GM18909 (cell line): ENCODE measurements at regions not wholly inside any gene's neighbourhood (a gene's known extent, or its start where the extent isn't known, plus 50 kb on each side); places are given as distances from the start of the nearest gene placed in this dataset.

Experiments
- ATAC-seq: cut with Tn5 transposase; IDR thresholded peaks from one replicate; pipeline ENCODE4 v1.9.1; 2021; ENCODE audit warnings: mild to moderate bottlenecking; ENCODE audit not compliant: unreplicated experiment, poor library complexity

GRCh38 chr18:26705757-26706156 is 157.4 kb upstream of the KCTD1 start:
- ATAC-seq: no peak

GRCh38 chr18:26703170-26703930 is 155.0 kb upstream of the KCTD1 start:
- no peak for ATAC-seq

GRCh38 chr18:26702086-26702485 is 153.7 kb upstream of the KCTD1 start:
- no peak for ATAC-seq

GRCh38 chr18:26700728-26701127 is 152.4 kb upstream of the KCTD1 start:
- ATAC-seq: no peak

GRCh38 chr18:26700201-26700600 is 151.8 kb upstream of the KCTD1 start:
- ATAC-seq: no peak

- ATAC-seq: no peak
These were observed 149.0 kb upstream of the KCTD1 start for GRCh38 chr18:26697186-26697884.

- ATAC-seq: no peak
These were observed 148.4 kb upstream of the KCTD1 start for GRCh38 chr18:26696786-26697185.

- ATAC-seq: no peak
These were observed 148.0 kb upstream of the KCTD1 start for GRCh38 chr18:26696308-26696707.

GRCh38 chr18:26689226-26689879 is 141.0 kb upstream of the KCTD1 start:
- no peak for ATAC-seq

GRCh38 chr18:26686532-26686931 is 138.2 kb upstream of the KCTD1 start:
- ATAC-seq: no peak

GRCh38 chr18:26685438-26686157 is 137.2 kb upstream of the KCTD1 start:
- no peak for ATAC-seq

- no peak for ATAC-seq
These were observed 129.6 kb upstream of the KCTD1 start for GRCh38 chr18:26677957-26678356.

GRCh38 chr18:26667046-26667445 is 118.7 kb upstream of the KCTD1 start:
- ATAC-seq: no peak

GRCh38 chr18:26662996-26663395 is 114.6 kb upstream of the KCTD1 start:
- no peak for ATAC-seq

GRCh38 chr18:26657631-26658581 is 109.6 kb upstream of the KCTD1 start:
- ATAC-seq: no peak

GRCh38 chr18:26656944-26657536 is 108.7 kb upstream of the KCTD1 start:
- ATAC-seq: peak; percentile 76

GRCh38 chr18:26656431-26656943 is 108.1 kb upstream of the KCTD1 start:
- ATAC-seq: no peak

GRCh38 chr18:26655525-26656430 is 107.4 kb upstream of the KCTD1 start:
- ATAC-seq: no peak
